ENCODE measurements at regions not wholly inside any gene's neighbourhood (a gene's known extent, or its start where the extent isn't known, plus 50 kb on each side); places are given as distances from the start of the nearest gene placed in this dataset.

DNA sequence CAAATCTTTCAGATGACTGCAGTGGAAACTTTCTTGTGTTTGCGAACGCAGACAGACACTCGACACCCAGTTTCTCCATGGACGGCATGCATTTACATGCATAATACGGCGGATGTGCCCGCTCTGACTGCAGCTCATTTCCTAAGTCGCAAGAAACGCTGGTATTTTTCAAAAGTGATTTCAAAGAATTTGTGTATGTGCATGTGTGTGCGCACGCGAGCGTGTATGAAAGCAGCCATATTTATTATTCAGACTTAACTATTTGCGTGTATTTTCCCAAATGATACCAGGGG, 436.5 kb upstream of the MGMT start:
- TF ChIP-seq, protein P1, sequence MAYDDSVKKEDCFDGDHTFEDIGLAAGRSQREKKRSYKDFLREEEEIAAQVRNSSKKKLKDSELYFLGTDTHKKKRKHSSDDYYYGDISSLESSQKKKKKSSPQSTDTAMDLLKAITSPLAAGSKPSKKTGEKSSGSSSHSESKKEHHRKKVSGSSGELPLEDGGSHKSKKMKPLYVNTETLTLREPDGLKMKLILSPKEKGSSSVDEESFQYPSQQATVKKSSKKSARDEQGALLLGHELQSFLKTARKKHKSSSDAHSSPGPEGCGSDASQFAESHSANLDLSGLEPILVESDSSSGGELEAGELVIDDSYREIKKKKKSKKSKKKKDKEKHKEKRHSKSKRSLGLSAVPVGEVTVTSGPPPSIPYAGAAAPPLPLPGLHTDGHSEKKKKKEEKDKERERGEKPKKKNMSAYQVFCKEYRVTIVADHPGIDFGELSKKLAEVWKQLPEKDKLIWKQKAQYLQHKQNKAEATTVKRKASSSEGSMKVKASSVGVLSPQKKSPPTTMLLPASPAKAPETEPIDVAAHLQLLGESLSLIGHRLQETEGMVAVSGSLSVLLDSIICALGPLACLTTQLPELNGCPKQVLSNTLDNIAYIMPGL (CRISPR knock-in tag; IDR thresholded peaks at IDR 0.05), result no peak
- TF ChIP-seq DPF2 (IDR thresholded peaks at IDR 0.05) (no peak), RFX7 (CRISPR knock-in tag; IDR thresholded peaks at IDR 0.05) (no peak), CAMTA2 (CRISPR knock-in tag; conservative IDR thresholded peaks at IDR 0.05) (no peak), ZNF143 (CRISPR knock-in tag; IDR thresholded peaks at IDR 0.05) (no peak), ELF1 (tag; IDR thresholded peaks at IDR 0.05) (no peak), PTBP1 (IDR thresholded peaks at IDR 0.05; ENCODE audit: low read depth, low read length) (no peak), NR2F6 (CRISPR knock-in tag; IDR thresholded peaks at IDR 0.05) (no peak)
- TF ChIP-seq, protein P2, sequence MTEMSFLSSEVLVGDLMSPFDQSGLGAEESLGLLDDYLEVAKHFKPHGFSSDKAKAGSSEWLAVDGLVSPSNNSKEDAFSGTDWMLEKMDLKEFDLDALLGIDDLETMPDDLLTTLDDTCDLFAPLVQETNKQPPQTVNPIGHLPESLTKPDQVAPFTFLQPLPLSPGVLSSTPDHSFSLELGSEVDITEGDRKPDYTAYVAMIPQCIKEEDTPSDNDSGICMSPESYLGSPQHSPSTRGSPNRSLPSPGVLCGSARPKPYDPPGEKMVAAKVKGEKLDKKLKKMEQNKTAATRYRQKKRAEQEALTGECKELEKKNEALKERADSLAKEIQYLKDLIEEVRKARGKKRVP (CRISPR knock-in tag; IDR thresholded peaks at IDR 0.05), result no peak
- TF ChIP-seq, protein P3, sequence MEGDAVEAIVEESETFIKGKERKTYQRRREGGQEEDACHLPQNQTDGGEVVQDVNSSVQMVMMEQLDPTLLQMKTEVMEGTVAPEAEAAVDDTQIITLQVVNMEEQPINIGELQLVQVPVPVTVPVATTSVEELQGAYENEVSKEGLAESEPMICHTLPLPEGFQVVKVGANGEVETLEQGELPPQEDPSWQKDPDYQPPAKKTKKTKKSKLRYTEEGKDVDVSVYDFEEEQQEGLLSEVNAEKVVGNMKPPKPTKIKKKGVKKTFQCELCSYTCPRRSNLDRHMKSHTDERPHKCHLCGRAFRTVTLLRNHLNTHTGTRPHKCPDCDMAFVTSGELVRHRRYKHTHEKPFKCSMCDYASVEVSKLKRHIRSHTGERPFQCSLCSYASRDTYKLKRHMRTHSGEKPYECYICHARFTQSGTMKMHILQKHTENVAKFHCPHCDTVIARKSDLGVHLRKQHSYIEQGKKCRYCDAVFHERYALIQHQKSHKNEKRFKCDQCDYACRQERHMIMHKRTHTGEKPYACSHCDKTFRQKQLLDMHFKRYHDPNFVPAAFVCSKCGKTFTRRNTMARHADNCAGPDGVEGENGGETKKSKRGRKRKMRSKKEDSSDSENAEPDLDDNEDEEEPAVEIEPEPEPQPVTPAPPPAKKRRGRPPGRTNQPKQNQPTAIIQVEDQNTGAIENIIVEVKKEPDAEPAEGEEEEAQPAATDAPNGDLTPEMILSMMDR (IDR thresholded peaks at IDR 0.05 in 2 of 3, conservative IDR thresholded peaks at IDR 0.05 in 1 of 3; ENCODE audit: insufficient read depth in 2 of 3, low read depth in 1 of 3, low read length in 3 of 3), result no peak

Data from K562 (cell line).